Lung (tissue), 11 donors: ENCODE measurements at regions not wholly inside any gene's neighbourhood (a gene's known extent, or its start where the extent isn't known, plus 50 kb on each side); places are given as distances from the start of the nearest gene placed in this dataset.

Source experiments
- ATAC-seq: fragments of 200-7000 bp; cut with Tn5 transposase; one replicate; pipeline ENCODE4 v1.9.1; 2020; ENCODE audit warnings: moderate number of reproducible peaks; ENCODE audit not compliant: insufficient read depth, low FRiP score
- DNase-seq, 3 donors: peaks; one replicate each; pipeline ENCODE4 v3.0.0-alpha.2; 2013 to 2017
- H3K27ac ChIP-seq, 2 donors: one replicate each; pipeline ENCODE4 v1.5.1; 2013; ENCODE audit warnings: mild to moderate bottlenecking in 2 of 2, moderate library complexity in 2 of 2, control low read depth in 1 of 2, inconsistent platforms in 1 of 2, low read depth in 1 of 2, low read length in 1 of 2
- H3K27me3 ChIP-seq, 3 donors: one replicate each; pipeline ENCODE4 v1.5.1; 2013; ENCODE audit warnings: low read length in 2 of 3; ENCODE audit not compliant: control insufficient read depth in 3 of 3, insufficient read depth in 3 of 3
- H3K36me3 ChIP-seq, 4 donors: one replicate each; pipeline ENCODE4 v1.5.1; 2013; ENCODE audit warnings: low read length in 4 of 4, mild to moderate bottlenecking in 1 of 4, moderate library complexity in 1 of 4; ENCODE audit not compliant: control insufficient read depth in 4 of 4, insufficient read depth in 4 of 4
- H3K4me1 ChIP-seq, 5 donors: one replicate each; pipeline ENCODE4 v1.5.1; 2013; ENCODE audit warnings: low read length in 5 of 5, mild to moderate bottlenecking in 2 of 5, moderate library complexity in 1 of 5; ENCODE audit not compliant: control insufficient read depth in 5 of 5, insufficient read depth in 5 of 5
- H3K4me3 ChIP-seq: one replicate; pipeline ENCODE4 v1.5.1; 2013; ENCODE audit warnings: mild to moderate bottlenecking, control low read depth, moderate library complexity
- H3K9ac ChIP-seq, 2 donors: one replicate each; pipeline ENCODE4 v1.5.1; 2013; ENCODE audit warnings: low read length in 2 of 2, control low read depth in 1 of 2; ENCODE audit not compliant: insufficient read depth in 1 of 2
- H3K9me3 ChIP-seq, 4 donors: one replicate each; pipeline ENCODE4 v1.5.1; 2013; ENCODE audit warnings: low read length in 3 of 4, mild to moderate bottlenecking in 1 of 4, moderate library complexity in 1 of 4; ENCODE audit not compliant: control insufficient read depth in 4 of 4, insufficient read depth in 3 of 4
- WGBS, 2 donors: extraction: QIAGEN DNeasy Blood & Tissue Kit; methylation state at CpG; one replicate each; pipeline ENCODE4 v1.1.7; 2013; 5-methylcytosine and 5-hydroxymethylcytosine counted together
- TF ChIP-seq, protein P1 (sequence below): IDR thresholded peaks from 2 replicates; pipeline ENCODE4 v1.5.1; 2012; ENCODE audit warnings: mild to moderate bottlenecking; ENCODE audit errors: control extremely low read depth, extremely low read depth
- donor health status: control.
- donor health status: control.
- donor health status: Bipolar disorder and iron deficiency.
- donor health status: healthy.
- donor health status: DM: yes; HTN: yes; CAD: no.

DNA sequence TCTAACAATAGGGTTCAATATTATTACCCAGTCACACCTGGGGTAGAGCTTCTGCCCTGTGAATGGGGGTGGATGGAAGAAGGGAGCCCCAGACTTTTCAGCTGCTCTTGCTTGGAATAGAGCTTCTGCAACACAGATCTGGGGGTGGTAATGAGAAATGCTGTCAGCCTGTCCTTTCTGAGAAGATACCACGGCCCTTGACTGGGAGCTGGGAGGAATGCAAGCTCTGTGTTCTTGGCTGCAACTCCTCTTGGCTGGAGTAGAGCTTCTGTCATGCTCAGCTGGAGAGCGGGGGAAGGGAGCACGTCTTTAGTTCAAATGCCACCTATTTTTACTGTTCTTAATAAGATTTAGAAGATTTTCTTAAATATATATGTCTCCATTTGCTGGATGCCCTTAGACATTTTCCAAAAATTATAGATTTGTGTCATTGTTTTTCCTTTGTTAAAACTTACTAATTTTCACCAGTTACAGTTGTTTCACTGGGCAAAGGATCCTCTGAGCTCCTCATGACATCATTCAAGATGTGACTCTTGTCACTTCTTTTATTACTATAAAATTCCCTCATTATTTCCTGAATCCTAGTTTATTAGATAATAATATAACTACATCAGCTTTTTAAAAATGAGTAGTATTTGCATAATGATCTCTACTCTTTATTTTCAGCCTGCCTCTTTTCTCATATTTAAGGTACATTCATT, 180.0 kb upstream of the TGFBR2 start:
- WGBS, 2 donors, result 36 to 55% methylated on average over 3 of the region's 3 CpGs
- Histone ChIP-seq H3K27me3 (no peaks in the 10 kb centered on the region), H3K4me1 (peaks cover 0 to 11% (median 1%) of the 10 kb centered on the region in 5 donors), H3K9me3 (no peaks in the 10 kb centered on the region), H3K27ac (peak overlapping the region in 1 of 2 donors; percentile 77), H3K36me3 (no peaks in the 10 kb centered on the region), H3K9ac (no peak overlapping the region), H3K4me3 (no peak overlapping the region)
- TF ChIP-seq, protein P1, sequence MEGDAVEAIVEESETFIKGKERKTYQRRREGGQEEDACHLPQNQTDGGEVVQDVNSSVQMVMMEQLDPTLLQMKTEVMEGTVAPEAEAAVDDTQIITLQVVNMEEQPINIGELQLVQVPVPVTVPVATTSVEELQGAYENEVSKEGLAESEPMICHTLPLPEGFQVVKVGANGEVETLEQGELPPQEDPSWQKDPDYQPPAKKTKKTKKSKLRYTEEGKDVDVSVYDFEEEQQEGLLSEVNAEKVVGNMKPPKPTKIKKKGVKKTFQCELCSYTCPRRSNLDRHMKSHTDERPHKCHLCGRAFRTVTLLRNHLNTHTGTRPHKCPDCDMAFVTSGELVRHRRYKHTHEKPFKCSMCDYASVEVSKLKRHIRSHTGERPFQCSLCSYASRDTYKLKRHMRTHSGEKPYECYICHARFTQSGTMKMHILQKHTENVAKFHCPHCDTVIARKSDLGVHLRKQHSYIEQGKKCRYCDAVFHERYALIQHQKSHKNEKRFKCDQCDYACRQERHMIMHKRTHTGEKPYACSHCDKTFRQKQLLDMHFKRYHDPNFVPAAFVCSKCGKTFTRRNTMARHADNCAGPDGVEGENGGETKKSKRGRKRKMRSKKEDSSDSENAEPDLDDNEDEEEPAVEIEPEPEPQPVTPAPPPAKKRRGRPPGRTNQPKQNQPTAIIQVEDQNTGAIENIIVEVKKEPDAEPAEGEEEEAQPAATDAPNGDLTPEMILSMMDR, result no peak
- peak; percentile 41 for ATAC-seq
- DNase-seq, result peak; percentile 73 to 87 (median 81)

DNA sequence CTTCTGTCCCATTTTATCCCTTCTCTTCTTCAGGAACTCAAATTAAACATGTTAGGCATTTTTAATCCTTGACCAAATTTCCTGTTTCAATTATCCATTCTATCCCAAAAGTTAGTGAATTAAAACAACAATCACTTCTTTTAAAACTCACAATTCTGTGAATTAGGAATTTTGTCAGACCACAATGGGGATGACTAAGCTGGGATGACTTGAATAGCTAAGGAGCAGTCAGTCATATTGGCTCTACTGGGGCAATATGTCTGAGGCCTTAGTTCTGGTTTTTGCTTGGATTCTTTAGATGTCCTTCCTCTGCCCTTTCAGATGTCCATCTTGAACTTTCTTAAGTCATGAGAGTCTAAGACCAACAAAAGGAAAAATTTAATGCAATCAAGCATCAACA, 178.2 kb upstream of the TGFBR2 start:
- DNase-seq, result no peak
- ATAC-seq, result no peak
- Histone ChIP-seq H3K9ac (no peak overlapping the region), H3K36me3 (no peaks in the 10 kb centered on the region), H3K9me3 (no peaks in the 10 kb centered on the region), H3K4me1 (peaks cover 0 to 9% (median 1%) of the 10 kb centered on the region in 5 donors), H3K27ac (no peak overlapping the region), H3K27me3 (no peaks in the 10 kb centered on the region), H3K4me3 (no peak overlapping the region)
- TF ChIP-seq, protein P1, result no peak

DNA sequence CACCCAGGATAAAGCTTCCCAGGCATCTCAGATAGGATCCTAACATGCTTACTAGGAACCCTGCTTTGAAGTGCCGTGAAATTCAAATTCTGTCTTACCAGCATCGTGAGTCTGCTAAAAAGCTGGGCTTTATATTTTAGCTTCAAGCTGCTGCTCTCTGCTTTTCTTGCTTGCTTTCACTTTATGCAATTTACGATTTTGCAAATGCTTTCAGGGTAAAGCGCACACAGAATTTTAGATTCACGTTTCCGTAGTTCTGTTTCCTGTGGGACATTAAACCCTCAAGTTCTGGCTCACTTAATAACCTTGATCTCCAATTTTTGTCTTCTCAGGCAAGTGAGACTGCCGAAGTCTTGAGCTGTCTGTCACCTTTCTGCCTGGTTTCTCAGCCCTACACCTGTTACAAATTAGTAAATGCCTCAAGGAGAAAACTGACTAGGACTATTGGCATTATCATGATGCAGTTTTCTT, 170.5 kb upstream of the TGFBR2 start:
- WGBS, 2 donors, result 55 to 64% methylated on average over 7 of the region's 7 CpGs
- no peaks in the 10 kb centered on the region for H3K36me3 ChIP-seq
- H3K27ac ChIP-seq, result no peak overlapping the region
- no peak overlapping the region for H3K4me3 ChIP-seq
- no peak for ATAC-seq
- TF ChIP-seq, protein P1, result no peak
- H3K4me1 ChIP-seq, result peaks cover 0 to 11% (median 3%) of the 10 kb centered on the region in 5 donors
- DNase-seq, result no peak
- H3K9me3 ChIP-seq, result no peaks in the 10 kb centered on the region
- H3K9ac ChIP-seq, result no peak overlapping the region
- H3K27me3 ChIP-seq, result no peaks in the 10 kb centered on the region
